ENCODE measurements at regions not wholly inside any gene's neighbourhood (a gene's known extent, or its start where the extent isn't known, plus 50 kb on each side); places are given as distances from the start of the nearest gene placed in this dataset.

DNA sequence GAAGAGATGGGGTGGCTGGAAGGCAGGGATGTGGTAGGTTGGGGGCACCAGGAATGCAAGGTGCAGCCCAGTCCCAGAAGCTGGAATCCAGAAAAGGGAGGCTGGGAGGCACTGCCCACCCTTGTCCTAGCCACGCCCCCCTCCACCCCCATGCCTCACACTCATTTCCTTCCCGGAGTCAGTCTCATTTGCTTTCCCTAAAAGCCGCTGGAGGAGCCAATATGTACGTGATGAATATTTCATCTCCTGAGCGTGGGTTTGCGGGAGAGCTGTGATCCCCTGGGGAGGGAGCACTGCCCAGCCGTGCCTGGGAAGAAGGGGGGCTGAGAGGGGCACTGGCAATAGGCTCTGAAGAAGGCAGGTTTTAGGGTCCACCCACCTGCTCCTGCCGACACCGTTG lies 124.5 kb upstream of the LHX1 start:
- Mint-ChIP-seq H3K9me3 (ENCODE audit: low read depth) (no peaks in the 10 kb centered on the region), H3K4me1 (no peaks in the 10 kb centered on the region), H3K27me3 (peaks cover 65% of the 10 kb centered on the region), H3K4me3 (no peak overlapping the region), H3K27ac (no peak overlapping the region), H3K36me3 (ENCODE audit: low read depth) (no peaks in the 10 kb centered on the region)
- DNase-seq: no peak
- CTCF ChIA-PET: no interaction called here
- POLR2A ChIA-PET: interaction anchor here (0.5 kb wide), 1 partner anchor 157 kb away, joined by 5 read pairs; no protein-coding TSS in a partner anchor
- intact Hi-C loops (cut with DNase I, micrococcal nuclease): no loop called here
- no peak for ATAC-seq

DNA sequence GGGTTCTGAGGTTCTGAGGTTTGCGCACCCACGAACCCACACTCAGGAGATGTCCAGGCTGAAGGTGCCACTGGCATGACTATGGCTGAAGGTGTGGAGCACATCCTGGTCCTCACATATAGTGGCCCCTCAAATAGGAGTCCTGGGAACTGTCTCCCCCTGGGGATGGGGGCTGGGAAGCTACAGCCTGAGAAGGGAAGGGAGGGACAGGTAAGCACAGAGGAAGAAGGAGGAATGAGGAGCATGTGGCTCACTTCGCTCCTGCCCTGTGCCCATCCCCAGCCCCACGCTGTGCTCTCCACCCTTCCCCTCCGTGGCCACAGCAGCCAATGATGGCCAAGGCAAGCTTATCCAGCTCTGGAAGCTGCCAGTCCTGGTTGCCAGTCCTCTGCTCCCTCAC lies 123.9 kb upstream of the LHX1 start:
- H3K9me3 Mint-ChIP-seq (ENCODE audit: low read depth): no peaks in the 10 kb centered on the region
- CTCF ChIA-PET: no interaction called here
- DNase-seq: no peak
- ATAC-seq: no peak
- POLR2A ChIA-PET: no interaction called here
- no peak overlapping the region for H3K27ac Mint-ChIP-seq
- no peak overlapping the region for H3K4me3 Mint-ChIP-seq
- no peaks in the 10 kb centered on the region for H3K36me3 Mint-ChIP-seq (ENCODE audit: low read depth)
- H3K27me3 Mint-ChIP-seq: peaks cover 63% of the 10 kb centered on the region
- no peaks in the 10 kb centered on the region for H3K4me1 Mint-ChIP-seq
- intact Hi-C loops (cut with DNase I, micrococcal nuclease): no loop called here

DNA sequence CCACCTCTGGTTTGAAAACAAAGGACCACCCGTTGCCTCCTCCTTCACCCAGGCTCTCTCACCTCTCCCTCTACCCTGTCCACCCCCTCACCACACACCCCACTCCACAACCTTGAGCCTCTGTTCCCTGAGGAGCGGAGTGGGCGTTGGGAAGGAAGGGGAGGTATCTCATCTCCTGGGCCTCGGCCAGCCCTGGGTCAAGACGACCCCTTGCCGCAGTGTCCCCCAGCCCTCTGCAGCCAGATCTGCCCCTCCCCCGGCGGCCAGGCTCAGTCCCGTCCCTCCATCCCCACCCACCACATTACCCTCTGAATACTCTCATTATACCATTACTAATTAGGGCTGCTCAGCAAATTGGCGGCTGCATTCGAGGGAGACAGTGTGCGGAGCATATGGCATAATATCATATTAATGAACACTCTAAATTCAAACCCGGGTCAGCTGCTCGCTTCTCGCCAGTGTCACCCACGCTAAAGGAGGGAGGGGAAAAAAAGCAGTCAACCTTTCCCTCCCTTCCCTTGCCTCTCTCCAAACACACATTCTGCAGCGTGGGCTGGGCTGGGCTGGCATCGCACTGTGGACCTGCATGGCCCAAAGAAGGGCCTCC lies 123.2 kb upstream of the LHX1 start:
- CTCF ChIA-PET: no interaction called here
- intact Hi-C loops (cut with DNase I, micrococcal nuclease): no loop called here
- Mint-ChIP-seq H3K4me3 (no peak overlapping the region), H3K27me3 (peaks cover 58% of the 10 kb centered on the region), H3K27ac (no peak overlapping the region), H3K4me1 (no peaks in the 10 kb centered on the region), H3K9me3 (ENCODE audit: low read depth) (no peaks in the 10 kb centered on the region), H3K36me3 (ENCODE audit: low read depth) (no peaks in the 10 kb centered on the region)
- ATAC-seq (no peak), DNase-seq (no peak)
- POLR2A ChIA-PET: no interaction called here

GRCh38 chr17:36814958-36815357 lies 122.3 kb upstream of the LHX1 start:
- peaks cover 53% of the 10 kb centered on the region for H3K27me3 Mint-ChIP-seq
- CTCF ChIA-PET: no interaction called here

GRCh38 chr17:36816214-36816906 lies 120.9 kb upstream of the LHX1 start:
- no peak overlapping the region for H3K27ac Mint-ChIP-seq
- peaks cover 46% of the 10 kb centered on the region for H3K27me3 Mint-ChIP-seq
- H3K36me3 Mint-ChIP-seq (ENCODE audit: low read depth): no peaks in the 10 kb centered on the region
- POLR2A ChIA-PET: interaction anchor here (0.7 kb wide), 1 partner anchor 10 kb away, joined by 3 read pairs; no protein-coding TSS in a partner anchor
- intact Hi-C loops (cut with DNase I, micrococcal nuclease): no loop called here
- H3K4me1 Mint-ChIP-seq: no peaks in the 10 kb centered on the region
- DNase-seq (no peak), ATAC-seq (no peak)
- H3K9me3 Mint-ChIP-seq (ENCODE audit: low read depth): no peaks in the 10 kb centered on the region
- CTCF ChIA-PET: no interaction called here
- no peak overlapping the region for H3K4me3 Mint-ChIP-seq

More at GRCh38 chr17:36814958-36815357, 122.3 kb upstream of the LHX1 start:
- H3K4me3 Mint-ChIP-seq: no peak overlapping the region
- intact Hi-C loops (cut with DNase I, micrococcal nuclease): no loop called here
- no peaks in the 10 kb centered on the region for H3K9me3 Mint-ChIP-seq (ENCODE audit: low read depth)
- no peaks in the 10 kb centered on the region for H3K4me1 Mint-ChIP-seq
- no peak overlapping the region for H3K27ac Mint-ChIP-seq
- POLR2A ChIA-PET: interaction anchor here (0.6 kb wide), 1 partner anchor 22 kb away, joined by 3 read pairs; no protein-coding TSS in a partner anchor
- no peaks in the 10 kb centered on the region for H3K36me3 Mint-ChIP-seq (ENCODE audit: low read depth)
- DNase-seq: no peak
- ATAC-seq: no peak

DNA sequence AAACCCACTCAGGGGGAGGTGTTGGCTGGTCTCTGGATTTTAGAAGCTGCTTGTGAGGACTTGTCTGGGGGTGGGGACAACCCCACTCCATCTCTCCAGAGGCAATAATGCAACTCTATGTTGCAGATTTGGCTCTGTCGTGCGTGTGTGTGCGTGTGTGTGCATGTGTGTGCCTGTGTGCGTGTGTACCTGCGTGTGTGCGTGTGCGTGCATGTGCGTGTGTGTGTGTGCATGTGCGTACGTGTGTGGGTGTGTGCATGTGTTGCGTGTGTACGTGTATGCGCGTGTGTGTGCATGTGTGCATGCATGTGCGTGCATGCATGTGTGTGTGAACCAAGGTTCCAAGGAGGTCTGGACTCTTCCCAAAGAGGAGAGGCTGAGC lies 120.4 kb upstream of the LHX1 start:
- no peaks in the 10 kb centered on the region for H3K4me1 Mint-ChIP-seq
- intact Hi-C loops (cut with DNase I, micrococcal nuclease): no loop called here
- ATAC-seq (no peak), DNase-seq (no peak)
- H3K27ac Mint-ChIP-seq: no peak overlapping the region
- CTCF ChIA-PET: no interaction called here
- no peaks in the 10 kb centered on the region for H3K9me3 Mint-ChIP-seq (ENCODE audit: low read depth)
- H3K4me3 Mint-ChIP-seq: no peak overlapping the region
- POLR2A ChIA-PET: no interaction called here
- no peaks in the 10 kb centered on the region for H3K36me3 Mint-ChIP-seq (ENCODE audit: low read depth)
- peaks cover 41% of the 10 kb centered on the region for H3K27me3 Mint-ChIP-seq

DNA sequence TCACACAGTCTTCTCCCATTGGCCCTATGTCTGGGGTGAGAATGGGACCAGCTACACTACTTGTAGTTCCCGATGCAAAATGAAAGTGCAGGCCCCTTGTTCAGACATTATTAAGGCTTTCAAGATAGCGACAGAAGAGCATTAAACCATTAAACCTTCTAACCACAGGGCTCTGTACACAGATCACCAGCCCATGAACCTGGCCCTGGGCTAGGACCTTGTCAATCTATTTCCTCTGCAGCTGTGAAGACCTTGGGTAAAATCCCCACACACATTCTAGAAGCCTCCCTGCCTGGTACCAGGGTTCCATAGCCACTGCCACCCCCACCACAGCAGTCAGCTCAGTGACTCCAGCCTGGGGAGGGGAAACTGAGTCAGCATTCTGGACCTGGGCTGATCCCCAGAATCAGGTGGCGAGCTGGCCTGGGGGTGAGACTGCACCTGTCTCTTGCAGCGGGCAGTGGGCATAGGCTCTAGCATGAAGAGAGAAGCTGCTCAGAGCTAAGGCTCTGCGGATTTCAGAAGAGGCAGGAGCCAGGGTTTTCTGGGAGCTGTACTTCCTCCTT lies 119.7 kb upstream of the LHX1 start:
- DNase-seq (no peak), ATAC-seq (no peak)
- CTCF ChIA-PET: interaction anchor here (0.6 kb wide), 1 partner anchor 36 kb away, joined by 4 read pairs; no protein-coding TSS in a partner anchor
- no peaks in the 10 kb centered on the region for H3K9me3 Mint-ChIP-seq (ENCODE audit: low read depth)
- no peaks in the 10 kb centered on the region for H3K36me3 Mint-ChIP-seq (ENCODE audit: low read depth)
- no peaks in the 10 kb centered on the region for H3K4me1 Mint-ChIP-seq
- no peak overlapping the region for H3K4me3 Mint-ChIP-seq
- H3K27me3 Mint-ChIP-seq: peaks cover 35% of the 10 kb centered on the region
- H3K27ac Mint-ChIP-seq: no peak overlapping the region
- POLR2A ChIA-PET: no interaction called here
- intact Hi-C loops (cut with DNase I, micrococcal nuclease): no loop called here

GRCh38 chr17:36818134-36818825 lies 119.0 kb upstream of the LHX1 start:
- CTCF ChIA-PET: no interaction called here
- no peak for ATAC-seq
- Mint-ChIP-seq H3K9me3 (ENCODE audit: low read depth) (no peaks in the 10 kb centered on the region), H3K27ac (no peak overlapping the region), H3K36me3 (ENCODE audit: low read depth) (no peaks in the 10 kb centered on the region), H3K27me3 (peaks cover 29% of the 10 kb centered on the region), H3K4me1 (no peaks in the 10 kb centered on the region), H3K4me3 (no peak overlapping the region)
- intact Hi-C loops (cut with DNase I, micrococcal nuclease): no loop called here
- no peak for DNase-seq
- POLR2A ChIA-PET: no interaction called here

DNA sequence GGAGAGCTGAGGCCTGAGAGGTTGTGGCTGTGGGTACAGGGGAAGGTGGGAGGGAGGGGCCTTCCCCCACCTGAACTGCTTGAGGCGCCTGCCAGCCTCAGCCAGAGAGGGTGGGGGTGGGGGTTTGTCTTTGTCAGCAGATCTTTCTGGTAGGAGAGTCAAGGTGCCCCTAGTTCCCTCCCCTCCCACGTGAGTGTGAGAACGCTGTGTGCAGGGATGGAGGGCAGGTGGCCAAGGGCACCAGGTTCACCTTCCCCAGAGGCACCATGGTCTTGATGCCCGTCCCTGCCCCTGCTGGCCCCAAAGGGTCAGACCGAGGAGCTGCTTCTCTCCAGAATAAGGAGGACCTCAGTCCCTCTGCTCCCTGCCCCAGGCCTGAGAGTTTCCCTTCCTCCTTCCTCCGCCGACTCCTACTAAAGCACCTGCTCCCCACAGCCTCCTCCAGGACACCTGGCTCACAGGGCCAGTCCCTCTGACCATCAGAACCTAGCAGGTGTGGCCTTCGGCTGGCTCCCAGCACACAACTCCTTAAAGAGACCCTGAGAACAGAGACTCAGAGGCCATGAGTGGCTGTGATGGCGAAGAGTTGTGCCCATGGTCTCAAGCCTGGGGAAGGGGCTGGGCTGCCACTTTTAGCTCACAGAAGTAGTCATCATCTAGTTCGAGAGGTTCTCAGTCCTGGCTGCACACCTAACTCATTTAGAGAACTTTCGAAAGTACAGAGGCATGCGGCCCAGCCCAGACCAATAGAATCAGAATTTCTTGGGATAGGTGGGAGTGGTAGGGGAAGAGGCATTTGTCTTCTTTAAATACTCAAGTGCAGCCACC lies 113.2 kb upstream of the LHX1 start:
- intact Hi-C loops (cut with DNase I, micrococcal nuclease): loop anchor here in 1 of 2 experiments (10.0 kb wide), 1 partner anchor 61 kb away; no protein-coding TSS in a partner anchor
- Mint-ChIP-seq H3K4me3 (no peak overlapping the region), H3K27ac (no peak overlapping the region), H3K27me3 (peaks cover 34% of the 10 kb centered on the region), H3K36me3 (ENCODE audit: low read depth) (no peaks in the 10 kb centered on the region), H3K9me3 (ENCODE audit: low read depth) (no peaks in the 10 kb centered on the region), H3K4me1 (no peaks in the 10 kb centered on the region)
- POLR2A ChIA-PET: no interaction called here
- DNase-seq: no peak
- ATAC-seq: no peak
- CTCF ChIA-PET: no interaction called here

- intact Hi-C loops (cut with DNase I, micrococcal nuclease): loop anchor here in 1 of 2 experiments (10.0 kb wide), 1 partner anchor 60 kb away; no protein-coding TSS in a partner anchor
- no peak overlapping the region for H3K4me3 Mint-ChIP-seq
- peaks cover 34% of the 10 kb centered on the region for H3K27me3 Mint-ChIP-seq
- no peaks in the 10 kb centered on the region for H3K9me3 Mint-ChIP-seq (ENCODE audit: low read depth)
- no peaks in the 10 kb centered on the region for H3K36me3 Mint-ChIP-seq (ENCODE audit: low read depth)
- ChIA-PET POLR2A (no interaction called here), CTCF (no interaction called here)
- ATAC-seq (no peak), DNase-seq (no peak)
- H3K27ac Mint-ChIP-seq: no peak overlapping the region
- no peaks in the 10 kb centered on the region for H3K4me1 Mint-ChIP-seq
These were observed 112.6 kb upstream of the LHX1 start for GRCh38 chr17:36824678-36825101.

DNA sequence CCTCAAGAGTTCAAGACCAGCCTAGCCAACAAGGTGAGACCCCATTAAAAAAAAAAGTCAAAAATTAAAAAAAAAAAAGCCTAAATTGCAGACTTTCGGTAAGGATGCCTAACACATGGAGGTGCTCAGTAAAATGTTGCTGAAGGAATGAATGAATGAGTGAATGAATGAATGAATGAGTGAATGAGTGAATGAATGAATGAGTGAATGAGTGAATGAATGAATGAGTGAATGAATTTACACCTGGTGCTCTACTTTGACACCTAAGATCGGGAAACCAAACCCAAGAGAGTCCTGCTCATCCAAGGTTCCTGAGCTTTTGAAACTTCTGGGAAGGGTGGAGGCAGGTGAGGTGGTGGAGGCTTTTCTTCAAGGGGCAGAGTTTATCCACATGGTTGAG lies 112.2 kb upstream of the LHX1 start:
- H3K27ac Mint-ChIP-seq: no peak overlapping the region
- no peaks in the 10 kb centered on the region for H3K36me3 Mint-ChIP-seq (ENCODE audit: low read depth)
- ChIA-PET POLR2A (no interaction called here), CTCF (no interaction called here)
- no peaks in the 10 kb centered on the region for H3K9me3 Mint-ChIP-seq (ENCODE audit: low read depth)
- intact Hi-C loops (cut with DNase I, micrococcal nuclease): loop anchor here in 1 of 2 experiments (10.0 kb wide), 1 partner anchor 60 kb away; no protein-coding TSS in a partner anchor
- H3K4me3 Mint-ChIP-seq: no peak overlapping the region
- H3K27me3 Mint-ChIP-seq: peaks cover 34% of the 10 kb centered on the region
- ATAC-seq: no peak
- DNase-seq: no peak
- H3K4me1 Mint-ChIP-seq: no peaks in the 10 kb centered on the region

All from activated CD4-positive, alpha-beta T cell treated with anti-CD3 and anti-CD28 coated beads for 36 hours (primary cell).